Colonic mucosa (tissue), 4 donors: ENCODE measurements at regions not wholly inside any gene's neighbourhood (a gene's known extent, or its start where the extent isn't known, plus 50 kb on each side); places are given as distances from the start of the nearest gene placed in this dataset.

Experiments used
- DNase-seq: peaks from one replicate; pipeline ENCODE4 v3.0.0-alpha.2; 2020
- H3K27ac ChIP-seq: fragments of 200-600 bp; one replicate; pipeline ENCODE4 v1.8.0; 2021
- H3K27me3 ChIP-seq: fragments of 200-600 bp; one replicate; pipeline ENCODE4 v1.8.0; 2021
- H3K36me3 ChIP-seq: fragments of 200-600 bp; one replicate; pipeline ENCODE4 v1.8.0; 2021
- H3K4me1 ChIP-seq: fragments of 200-600 bp; one replicate; pipeline ENCODE4 v1.8.0; 2021; ENCODE audit warnings: mild to moderate bottlenecking
- H3K4me3 ChIP-seq: fragments of 200-600 bp; one replicate; pipeline ENCODE4 v1.8.0; 2021
- H3K9ac ChIP-seq, 2 donors: one replicate each; pipeline ENCODE4 v1.7.0; 2013; ENCODE audit warnings: control low read depth in 2 of 2, low read depth in 2 of 2, low read length in 2 of 2
- H3K9me3 ChIP-seq: fragments of 200-600 bp; one replicate; pipeline ENCODE4 v1.8.0; 2021
- intact Hi-C: fragments of 100-400 bp; cut with DNase I; formaldehyde crosslinking; loops from one replicate; pipeline ENCODE4 v1.14.1; 2022
- TF ChIP-seq, protein P1 (sequence below): fragments of 200-600 bp; IDR thresholded peaks from one replicate; pipeline ENCODE4 v1.8.0; 2022; ENCODE audit warnings: antibody characterized with exemption, mild to moderate bottlenecking
- donor health status: healthy.
- donor health status: DM: no; HTN: no; CAD: no.
- donor health status: DM: no; HTN: no; CAD: no.

DNA sequence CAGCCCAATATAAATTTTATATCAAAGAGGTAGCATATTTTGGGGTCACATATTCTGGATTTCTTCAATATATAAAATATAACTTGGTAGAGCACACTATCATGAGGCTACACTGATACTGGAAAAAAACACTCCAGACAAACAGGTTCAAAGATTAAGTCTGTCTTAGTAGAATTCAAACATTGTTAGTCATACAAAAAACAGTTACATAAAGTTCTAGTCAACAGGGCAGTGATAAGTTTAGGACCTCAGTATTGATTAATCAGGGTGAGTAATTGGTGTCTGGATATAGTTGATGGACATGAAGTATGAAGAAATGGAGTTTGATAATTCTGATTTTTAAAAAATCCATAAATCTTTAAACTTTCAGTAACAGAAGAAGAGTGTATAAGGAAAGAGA, 1291.3 kb downstream of the FSTL5 start:
- Histone ChIP-seq H3K27me3 (no peaks in the 10 kb centered on the region), H3K4me3 (no peak overlapping the region), H3K9me3 (no peaks in the 10 kb centered on the region), H3K9ac (no peak overlapping the region), H3K4me1 (no peaks in the 10 kb centered on the region), H3K36me3 (no peaks in the 10 kb centered on the region), H3K27ac (no peak overlapping the region)
- DNase-seq = no peak
- intact Hi-C loops = no loop called here
- TF ChIP-seq, protein P1, sequence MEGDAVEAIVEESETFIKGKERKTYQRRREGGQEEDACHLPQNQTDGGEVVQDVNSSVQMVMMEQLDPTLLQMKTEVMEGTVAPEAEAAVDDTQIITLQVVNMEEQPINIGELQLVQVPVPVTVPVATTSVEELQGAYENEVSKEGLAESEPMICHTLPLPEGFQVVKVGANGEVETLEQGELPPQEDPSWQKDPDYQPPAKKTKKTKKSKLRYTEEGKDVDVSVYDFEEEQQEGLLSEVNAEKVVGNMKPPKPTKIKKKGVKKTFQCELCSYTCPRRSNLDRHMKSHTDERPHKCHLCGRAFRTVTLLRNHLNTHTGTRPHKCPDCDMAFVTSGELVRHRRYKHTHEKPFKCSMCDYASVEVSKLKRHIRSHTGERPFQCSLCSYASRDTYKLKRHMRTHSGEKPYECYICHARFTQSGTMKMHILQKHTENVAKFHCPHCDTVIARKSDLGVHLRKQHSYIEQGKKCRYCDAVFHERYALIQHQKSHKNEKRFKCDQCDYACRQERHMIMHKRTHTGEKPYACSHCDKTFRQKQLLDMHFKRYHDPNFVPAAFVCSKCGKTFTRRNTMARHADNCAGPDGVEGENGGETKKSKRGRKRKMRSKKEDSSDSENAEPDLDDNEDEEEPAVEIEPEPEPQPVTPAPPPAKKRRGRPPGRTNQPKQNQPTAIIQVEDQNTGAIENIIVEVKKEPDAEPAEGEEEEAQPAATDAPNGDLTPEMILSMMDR = no peak

DNA sequence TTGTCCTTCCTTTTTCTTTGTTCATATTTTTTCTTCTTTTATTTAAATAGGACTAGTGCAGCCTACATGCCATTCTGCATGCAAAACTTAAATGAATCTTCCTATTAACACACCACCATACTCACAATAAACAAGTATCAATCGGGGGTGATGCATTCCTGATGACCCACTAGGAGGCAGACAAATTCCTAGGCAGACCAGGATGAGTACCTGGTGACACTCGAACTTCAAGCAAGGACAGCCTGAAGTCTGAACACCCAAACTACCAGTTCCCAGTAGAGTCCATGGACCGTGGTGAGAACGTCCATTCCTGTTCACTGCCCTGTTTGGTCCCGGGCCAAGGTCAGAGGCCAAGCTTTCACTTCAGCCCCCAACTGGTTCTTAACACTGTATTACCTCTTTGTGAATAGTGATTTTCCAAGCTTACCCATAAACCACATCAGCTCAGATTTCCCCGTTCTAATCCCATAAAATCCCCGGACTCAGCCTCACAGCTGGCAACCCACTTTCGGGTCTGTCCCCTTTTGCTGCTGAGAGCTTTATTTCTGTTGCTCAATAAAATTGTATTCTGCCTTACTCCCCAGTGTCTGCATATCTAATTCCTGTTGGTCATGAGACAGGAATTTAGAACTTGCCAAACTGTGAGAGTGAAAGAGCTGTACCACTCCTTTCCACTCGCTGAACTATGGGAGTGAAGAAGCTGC, 1286.6 kb downstream of the FSTL5 start:
- H3K9ac ChIP-seq = no peak overlapping the region
- H3K4me1 ChIP-seq = no peaks in the 10 kb centered on the region
- no peak for DNase-seq
- no peaks in the 10 kb centered on the region for H3K36me3 ChIP-seq
- H3K27me3 ChIP-seq = no peaks in the 10 kb centered on the region
- TF ChIP-seq, protein P1 = no peak
- H3K9me3 ChIP-seq = no peaks in the 10 kb centered on the region
- H3K27ac ChIP-seq = no peak overlapping the region
- intact Hi-C loops = no loop called here
- no peak overlapping the region for H3K4me3 ChIP-seq

DNA sequence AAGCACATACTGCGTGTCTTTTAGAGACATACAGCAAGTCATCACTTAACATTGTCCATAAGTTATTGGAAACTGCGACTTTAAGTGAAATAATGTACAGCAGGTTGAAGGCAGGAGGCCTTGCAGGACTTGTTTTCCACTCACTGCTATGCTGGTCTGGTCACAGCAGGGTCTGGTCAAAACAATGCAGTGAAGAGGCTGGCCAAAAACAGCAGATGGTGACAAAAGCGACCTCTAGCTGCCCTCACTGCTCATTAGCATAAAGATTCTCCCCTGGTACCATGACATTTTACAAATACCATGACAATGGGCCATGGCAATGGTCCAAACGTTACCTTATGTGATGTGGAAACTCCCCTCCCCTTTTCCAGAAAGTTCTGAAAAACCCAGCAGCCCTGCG, 1283.6 kb downstream of the FSTL5 start:
- Histone ChIP-seq H3K27ac (no peak overlapping the region), H3K4me3 (no peak overlapping the region), H3K4me1 (no peaks in the 10 kb centered on the region), H3K9ac (no peak overlapping the region), H3K9me3 (no peaks in the 10 kb centered on the region), H3K36me3 (no peaks in the 10 kb centered on the region), H3K27me3 (no peaks in the 10 kb centered on the region)
- TF ChIP-seq, protein P1 = no peak
- no peak for DNase-seq
- intact Hi-C loops = no loop called here

DNA sequence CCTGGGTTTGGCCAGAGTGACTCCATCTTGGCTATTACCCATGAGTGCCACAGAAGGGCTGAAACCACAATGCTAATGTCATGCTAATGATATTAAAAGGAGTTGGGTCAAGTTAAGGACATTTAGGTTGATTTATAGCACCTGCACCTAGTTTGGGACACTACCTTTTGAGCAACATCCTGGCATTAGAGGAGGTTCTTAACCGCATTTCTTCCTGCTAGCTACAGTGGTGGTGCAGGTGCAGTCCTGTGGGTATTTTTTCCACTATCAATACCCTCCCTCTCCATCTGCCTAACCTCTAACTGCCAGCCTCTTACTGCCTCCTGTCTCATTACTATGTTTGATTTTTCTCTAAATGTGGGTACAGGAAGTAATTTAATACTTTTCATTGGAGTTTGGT, 1276.1 kb downstream of the FSTL5 start:
- no peak for DNase-seq
- no peaks in the 10 kb centered on the region for H3K27me3 ChIP-seq
- no peak overlapping the region for H3K4me3 ChIP-seq
- no peaks in the 10 kb centered on the region for H3K36me3 ChIP-seq
- TF ChIP-seq, protein P1 = no peak
- no peaks in the 10 kb centered on the region for H3K4me1 ChIP-seq
- H3K27ac ChIP-seq = no peak overlapping the region
- no peak overlapping the region for H3K9ac ChIP-seq
- H3K9me3 ChIP-seq = no peaks in the 10 kb centered on the region
- intact Hi-C loops = no loop called here

- H3K4me1 ChIP-seq = no peaks in the 10 kb centered on the region
Measured at GRCh38 chr4:160894128-160894527, 1269.7 kb downstream of the FSTL5 start.

More at GRCh38 chr4:160894128-160894527, 1269.7 kb downstream of the FSTL5 start:
- no peaks in the 10 kb centered on the region for H3K36me3 ChIP-seq
- intact Hi-C loops = no loop called here
- no peaks in the 10 kb centered on the region for H3K27me3 ChIP-seq
- no peak overlapping the region for H3K4me3 ChIP-seq
- H3K9ac ChIP-seq = no peak overlapping the region
- DNase-seq = no peak
- TF ChIP-seq, protein P1 = no peak
- no peaks in the 10 kb centered on the region for H3K9me3 ChIP-seq
- no peak overlapping the region for H3K27ac ChIP-seq
